HG03025 (cell line): ENCODE measurements at regions not wholly inside any gene's neighbourhood (a gene's known extent, or its start where the extent isn't known, plus 50 kb on each side); places are given as distances from the start of the nearest gene placed in this dataset.
"Not testable (repeated sequence)": the region's sequence is repeated elsewhere in the genome, so short reads cannot be mapped to it uniquely, and the experiment has no call there.

Experiments
- ATAC-seq: cut with Tn5 transposase; IDR thresholded peaks from one replicate; pipeline ENCODE4 v1.9.1; 2021; ENCODE audit warnings: mild to moderate bottlenecking, moderate library complexity; ENCODE audit not compliant: unreplicated experiment, low FRiP score

GRCh38 chr1:88529581-88529980 is 154.5 kb upstream of the PKN2 start:
- ATAC-seq = no peak

GRCh38 chr1:88530246-88530645 is 153.8 kb upstream of the PKN2 start:
- ATAC-seq = no peak

GRCh38 chr1:88537787-88538186 is 146.3 kb upstream of the PKN2 start:
- no peak for ATAC-seq

GRCh38 chr1:88538222-88538899 is 145.7 kb upstream of the PKN2 start:
- no peak for ATAC-seq

GRCh38 chr1:88540255-88540654 is 143.8 kb upstream of the PKN2 start:
- ATAC-seq = no peak

GRCh38 chr1:88541596-88541995 is 142.5 kb upstream of the PKN2 start:
- ATAC-seq = no peak

- no peak for ATAC-seq
Measured at GRCh38 chr1:88544195-88544594, 139.9 kb upstream of the PKN2 start.

GRCh38 chr1:88549536-88549935 is 134.5 kb upstream of the PKN2 start:
- ATAC-seq = no peak

- ATAC-seq = no peak
Measured at GRCh38 chr1:88552226-88552625, 131.8 kb upstream of the PKN2 start.

GRCh38 chr1:88557014-88557413 is 127.1 kb upstream of the PKN2 start:
- ATAC-seq = no peak

- ATAC-seq = no peak
Measured at GRCh38 chr1:88560621-88561020, 123.5 kb upstream of the PKN2 start.

- no peak for ATAC-seq
Measured at GRCh38 chr1:88562991-88563390, 121.1 kb upstream of the PKN2 start.

GRCh38 chr1:88566615-88567387 is 117.3 kb upstream of the PKN2 start:
- ATAC-seq = no peak

- ATAC-seq = no peak
Measured at GRCh38 chr1:88571506-88571905, 112.6 kb upstream of the PKN2 start.

- ATAC-seq = no peak
Measured at GRCh38 chr1:88579598-88579997, 104.5 kb upstream of the PKN2 start.

- ATAC-seq = no peak
Measured at GRCh38 chr1:88581703-88582102, 102.4 kb upstream of the PKN2 start.

- no peak for ATAC-seq
Measured at GRCh38 chr1:88593358-88593757, 90.7 kb upstream of the PKN2 start.

- peak; percentile 49 for ATAC-seq
Measured at GRCh38 chr1:88595355-88596002, 88.6 kb upstream of the PKN2 start.

- not testable (repeated sequence) for ATAC-seq
Measured at GRCh38 chr1:88597973-88598372, 86.1 kb upstream of the PKN2 start.

- ATAC-seq = no peak
Measured at GRCh38 chr1:88608139-88608943, 75.7 kb upstream of the PKN2 start.

GRCh38 chr1:88609051-88609450 is 75.0 kb upstream of the PKN2 start:
- ATAC-seq = no peak
